A673 (cell line): ENCODE measurements at regions not wholly inside any gene's neighbourhood (a gene's known extent, or its start where the extent isn't known, plus 50 kb on each side); places are given as distances from the start of the nearest gene placed in this dataset.

ENCODE experiments used
- CTCF ChIP-seq: fragments of 300-800, 200-600 bp; sonication (generic); conservative IDR thresholded peaks from 2 replicates; pipeline ENCODE4 v1.5.1; 2017; ENCODE audit warnings: low read depth, mild to moderate bottlenecking, antibody characterized with exemption, low read length, moderate library complexity, mixed read lengths
- EZH2 ChIP-seq: fragments of 200-600 bp; sonication (generic); IDR thresholded peaks from 2 replicates; pipeline ENCODE4 v1.6.1; 2017; ENCODE audit warnings: borderline replicate concordance, low read depth, mild to moderate bottlenecking, mixed read lengths, antibody characterized with exemption, low read length; ENCODE audit not compliant: poor library complexity, severe bottlenecking

GRCh38 chr3:117562000-117562399 lies 852.4 kb downstream of the TUSC7 start:
- TF ChIP-seq CTCF (no peak), EZH2 (no peak)
